ENCODE measurements at regions not wholly inside any gene's neighbourhood (a gene's known extent, or its start where the extent isn't known, plus 50 kb on each side); places are given as distances from the start of the nearest gene placed in this dataset.

DNA sequence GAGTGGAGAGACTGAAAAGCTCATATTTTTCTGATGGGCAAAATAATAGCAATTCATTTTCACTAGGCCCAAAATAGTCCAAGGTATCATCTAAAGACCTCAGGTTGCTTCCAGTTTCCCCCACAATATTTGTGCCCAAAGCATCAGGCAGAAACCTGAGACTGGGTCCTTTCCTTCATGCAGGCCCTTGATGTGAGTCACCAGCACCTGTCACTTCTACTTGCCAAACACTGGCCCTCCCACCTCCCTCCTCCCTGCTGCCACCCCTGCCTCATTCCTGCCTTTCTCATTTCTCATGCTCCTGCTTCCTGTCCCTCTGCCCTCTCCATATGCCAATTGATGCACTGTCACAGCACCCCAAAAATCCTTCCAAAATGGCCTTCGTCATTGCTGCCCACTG is 230.4 kb upstream of the CST7 start:
- no TSS peak for BruUV-seq (replicated peaks)
- 0% methylated on average over 1 of the region's 1 CpG for WGBS (ENCODE audit: insufficient coverage, low coverage, missing lambda C conversion rate)
- no peak for DNase-seq (ENCODE audit: extremely low read depth in 1 of 4, low spot score in 3 of 4)

More for the DNA sequence above, 230.4 kb upstream of the CST7 start:
- Histone ChIP-seq H3K4me2 (ENCODE audit: insufficient read depth, low read length) (no peak overlapping the region), H3K27ac (ENCODE audit: extremely low read depth, low read depth, low read length) (no peak overlapping the region), H3K9me3 (replicated peaks; ENCODE audit: control insufficient read depth, insufficient read depth, low read depth, low read length) (no peaks in the 10 kb centered on the region), H3K27me3 (ENCODE audit: control insufficient read depth in 2 of 2, insufficient read depth in 2 of 2, low read length in 2 of 2) (no peaks in the 10 kb centered on the region), H3K36me3 (ENCODE audit: control insufficient read depth, insufficient read depth, low read length) (no peaks in the 10 kb centered on the region), H3K4me1 (replicated peaks in 1 of 2; ENCODE audit: control insufficient read depth in 2 of 2, insufficient read depth in 2 of 2, low read length in 2 of 2) (no peaks in the 10 kb centered on the region), H4K20me1 (replicated peaks; ENCODE audit: control insufficient read depth, insufficient read depth, low read length) (no peaks in the 10 kb centered on the region), H3K4me3 (no peak overlapping the region), H2AFZ (ENCODE audit: low read depth, low read length) (no peak overlapping the region), H3K9me1 (ENCODE audit: control insufficient read depth, insufficient read depth, low read length) (no peaks in the 10 kb centered on the region), H3K79me2 (ENCODE audit: control insufficient read depth, insufficient read depth, low read length) (no peaks in the 10 kb centered on the region), H3K9ac (ENCODE audit: insufficient read depth in 1 of 2, low read depth in 2 of 2, low read length in 2 of 2) (no peak overlapping the region)
- ChIA-PET POLR2A (no interaction called here), CTCF (ENCODE audit: low intra/inter-chr PET ratio) (no interaction called here)
- intact Hi-C loops (cut with micrococcal nuclease) (no loop called here), in situ Hi-C loops (cut with MboI) (no loop called here)
- FAIRE-seq (no peak), ATAC-seq (no peak)
- no peak for TF ChIP-seq CEBPB (tag; IDR thresholded peaks at IDR 0.05)
- no peak for TF ChIP-seq JUNB (CRISPR knock-in tag; conservative IDR thresholded peaks at IDR 0.05)
- TF ChIP-seq ZNF3 (CRISPR knock-in tag; IDR thresholded peaks at IDR 0.05): no peak
- TF ChIP-seq, protein P1, sequence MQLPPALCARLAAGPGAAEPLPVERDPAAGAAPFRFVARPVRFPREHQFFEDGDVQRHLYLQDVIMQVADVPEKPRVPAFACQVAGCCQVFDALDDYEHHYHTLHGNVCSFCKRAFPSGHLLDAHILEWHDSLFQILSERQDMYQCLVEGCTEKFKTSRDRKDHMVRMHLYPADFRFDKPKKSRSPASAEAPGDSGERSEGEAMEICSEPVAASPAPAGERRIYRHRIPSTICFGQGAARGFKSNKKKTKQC (CRISPR knock-in tag; IDR thresholded peaks at IDR 0.05): no peak
- no peak for TF ChIP-seq EGR1 (conservative IDR thresholded peaks at IDR 0.05)
- no peak for TF ChIP-seq ZNF668 (CRISPR knock-in tag; IDR thresholded peaks at IDR 0.05)
- TF ChIP-seq, protein P2, sequence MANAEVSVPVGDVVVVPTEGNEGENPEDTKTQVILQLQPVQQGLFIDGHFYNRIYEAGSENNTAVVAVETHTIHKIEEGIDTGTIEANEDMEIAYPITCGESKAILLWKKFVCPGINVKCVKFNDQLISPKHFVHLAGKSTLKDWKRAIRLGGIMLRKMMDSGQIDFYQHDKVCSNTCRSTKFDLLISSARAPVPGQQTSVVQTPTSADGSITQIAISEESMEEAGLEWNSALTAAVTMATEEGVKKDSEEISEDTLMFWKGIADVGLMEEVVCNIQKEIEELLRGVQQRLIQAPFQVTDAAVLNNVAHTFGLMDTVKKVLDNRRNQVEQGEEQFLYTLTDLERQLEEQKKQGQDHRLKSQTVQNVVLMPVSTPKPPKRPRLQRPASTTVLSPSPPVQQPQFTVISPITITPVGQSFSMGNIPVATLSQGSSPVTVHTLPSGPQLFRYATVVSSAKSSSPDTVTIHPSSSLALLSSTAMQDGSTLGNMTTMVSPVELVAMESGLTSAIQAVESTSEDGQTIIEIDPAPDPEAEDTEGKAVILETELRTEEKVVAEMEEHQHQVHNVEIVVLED (CRISPR knock-in tag; IDR thresholded peaks at IDR 0.05): no peak
- TF ChIP-seq ILF3 (IDR thresholded peaks at IDR 0.05; ENCODE audit: borderline replicate concordance): no peak
- no peak for TF ChIP-seq SIX5 (IDR thresholded peaks at IDR 0.05; ENCODE audit: borderline replicate concordance in 1 of 2, insufficient read depth in 1 of 2, low read depth in 1 of 2, low read length in 2 of 2)
- TF ChIP-seq, protein P3, sequence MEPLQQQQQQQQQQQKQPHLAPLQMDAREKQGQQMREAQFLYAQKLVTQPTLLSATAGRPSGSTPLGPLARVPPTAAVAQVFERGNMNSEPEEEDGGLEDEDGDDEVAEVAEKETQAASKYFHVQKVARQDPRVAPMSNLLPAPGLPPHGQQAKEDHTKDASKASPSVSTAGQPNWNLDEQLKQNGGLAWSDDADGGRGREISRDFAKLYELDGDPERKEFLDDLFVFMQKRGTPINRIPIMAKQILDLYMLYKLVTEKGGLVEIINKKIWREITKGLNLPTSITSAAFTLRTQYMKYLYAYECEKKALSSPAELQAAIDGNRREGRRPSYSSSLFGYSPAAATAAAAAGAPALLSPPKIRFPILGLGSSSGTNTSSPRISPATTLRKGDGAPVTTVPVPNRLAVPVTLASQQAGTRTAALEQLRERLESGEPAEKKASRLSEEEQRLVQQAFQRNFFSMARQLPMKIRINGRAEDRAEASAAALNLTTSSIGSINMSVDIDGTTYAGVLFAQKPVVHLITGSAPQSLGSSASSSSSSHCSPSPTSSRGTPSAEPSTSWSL (CRISPR knock-in tag; IDR thresholded peaks at IDR 0.05; ENCODE audit: borderline replicate concordance): no peak
- TF ChIP-seq CBFB (CRISPR knock-in tag; IDR thresholded peaks at IDR 0.05): no peak
- no peak for TF ChIP-seq ZEB2 (IDR thresholded peaks at IDR 0.05)
- TF ChIP-seq ZNF717 (CRISPR knock-in tag; IDR thresholded peaks at IDR 0.05): no peak
- no peak for TF ChIP-seq GTF2A2 (tag; IDR thresholded peaks at IDR 0.05)
- no peak for TF ChIP-seq POLR2B (IDR thresholded peaks at IDR 0.05; ENCODE audit: low read depth, partially characterized antibody)
